AG04449 (cell line): ENCODE measurements at regions not wholly inside any gene's neighbourhood (a gene's known extent, or its start where the extent isn't known, plus 50 kb on each side); places are given as distances from the start of the nearest gene placed in this dataset.

Experiments
- CTCF ChIA-PET: fragments of 350-600 bp; formaldehyde crosslinking; extraction: SDS; loops from one replicate; lab custom pipeline; 2021; ENCODE audit warnings: antibody characterized with exemption; lab: Yijun Ruan, JAX
- POLR2A ChIA-PET: fragments of 400-600, 350-600 bp; formaldehyde crosslinking; extraction: SDS; loops from one replicate; lab custom pipeline; 2020; ENCODE audit warnings: antibody characterized with exemption, inconsistent platforms; lab: Yijun Ruan, JAX
- DNase-seq: peaks from one replicate; pipeline ENCODE4 v3.0.0-alpha.2; 2010; ENCODE audit warnings: low read depth, low spot score
- H3K4me3 ChIP-seq: 2 replicates; pipeline ENCODE4 v1.5.1; 2011; ENCODE audit warnings: low read depth, mild to moderate bottlenecking, control low read depth, low read length
- TF ChIP-seq, protein P1 (sequence below): IDR thresholded peaks from one replicate; pipeline ENCODE4 v1.5.1; 2011; ENCODE audit warnings: mild to moderate bottlenecking, moderate library complexity, low read length, control low read depth, inconsistent platforms; ENCODE audit not compliant: insufficient read depth; ENCODE audit errors: missing control alignments

DNA sequence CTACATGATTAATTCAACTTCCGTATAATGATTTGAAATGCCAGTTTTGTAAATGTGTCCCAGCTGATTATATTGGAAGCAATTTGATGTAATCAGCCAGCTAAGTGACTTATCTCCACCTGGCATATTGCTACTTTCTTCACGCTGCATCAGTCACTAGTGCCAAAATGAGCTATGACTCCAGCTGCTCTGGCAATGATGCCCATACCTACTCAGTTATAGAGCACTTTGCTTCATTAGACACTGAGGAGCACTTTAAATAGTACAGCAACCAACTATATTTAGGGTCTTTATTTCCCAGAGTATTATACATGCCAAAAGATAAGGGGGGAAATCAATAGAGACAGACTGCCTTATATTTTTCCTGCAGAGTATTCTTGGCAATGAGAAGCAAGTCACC, 67.9 kb upstream of the LIN7A start:
- no peak for DNase-seq
- CTCF ChIA-PET = no interaction called here
- H3K4me3 ChIP-seq = no peak overlapping the region
- TF ChIP-seq, protein P1, sequence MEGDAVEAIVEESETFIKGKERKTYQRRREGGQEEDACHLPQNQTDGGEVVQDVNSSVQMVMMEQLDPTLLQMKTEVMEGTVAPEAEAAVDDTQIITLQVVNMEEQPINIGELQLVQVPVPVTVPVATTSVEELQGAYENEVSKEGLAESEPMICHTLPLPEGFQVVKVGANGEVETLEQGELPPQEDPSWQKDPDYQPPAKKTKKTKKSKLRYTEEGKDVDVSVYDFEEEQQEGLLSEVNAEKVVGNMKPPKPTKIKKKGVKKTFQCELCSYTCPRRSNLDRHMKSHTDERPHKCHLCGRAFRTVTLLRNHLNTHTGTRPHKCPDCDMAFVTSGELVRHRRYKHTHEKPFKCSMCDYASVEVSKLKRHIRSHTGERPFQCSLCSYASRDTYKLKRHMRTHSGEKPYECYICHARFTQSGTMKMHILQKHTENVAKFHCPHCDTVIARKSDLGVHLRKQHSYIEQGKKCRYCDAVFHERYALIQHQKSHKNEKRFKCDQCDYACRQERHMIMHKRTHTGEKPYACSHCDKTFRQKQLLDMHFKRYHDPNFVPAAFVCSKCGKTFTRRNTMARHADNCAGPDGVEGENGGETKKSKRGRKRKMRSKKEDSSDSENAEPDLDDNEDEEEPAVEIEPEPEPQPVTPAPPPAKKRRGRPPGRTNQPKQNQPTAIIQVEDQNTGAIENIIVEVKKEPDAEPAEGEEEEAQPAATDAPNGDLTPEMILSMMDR = no peak
- POLR2A ChIA-PET = no interaction called here

DNA sequence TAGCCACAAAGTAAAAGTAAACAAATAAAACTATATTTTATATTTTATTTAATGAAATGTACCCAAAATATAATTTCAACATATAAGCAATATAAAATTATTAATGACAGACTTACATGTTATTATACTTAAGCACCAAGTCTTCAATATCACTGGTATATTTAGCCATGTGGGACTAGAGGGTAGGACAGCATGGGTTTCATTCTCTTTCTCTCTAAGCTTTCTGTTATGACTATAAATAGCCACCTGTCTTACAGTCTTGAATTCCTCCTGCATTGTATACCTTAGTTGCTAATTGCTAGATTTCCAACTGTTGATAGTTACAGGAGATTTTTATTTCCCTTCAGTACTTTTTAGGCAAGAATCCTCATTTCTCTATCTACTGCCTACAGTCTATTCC, 63.1 kb upstream of the LIN7A start:
- ChIA-PET POLR2A (no interaction called here), CTCF (no interaction called here)
- no peak overlapping the region for H3K4me3 ChIP-seq
- TF ChIP-seq, protein P1 = no peak
- no peak for DNase-seq

DNA sequence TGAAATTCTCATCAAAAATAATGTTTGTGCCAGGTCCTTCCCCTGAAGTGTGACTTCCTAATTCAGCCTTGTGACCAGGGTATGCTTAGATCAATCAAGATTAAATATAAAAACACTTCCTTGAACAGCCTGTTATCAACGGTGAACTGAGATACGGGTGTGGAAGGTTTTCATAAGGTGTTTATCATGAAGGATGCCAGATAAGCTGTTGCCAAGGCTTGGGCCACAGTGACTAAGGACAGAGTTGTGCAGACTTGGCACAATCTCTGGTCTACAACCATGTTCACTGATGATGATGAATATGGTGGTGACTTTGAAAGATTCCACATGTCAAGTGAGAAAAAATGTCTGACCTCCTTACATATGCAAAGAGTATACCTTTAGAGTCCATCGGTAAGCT, 51.3 kb upstream of the LIN7A start:
- POLR2A ChIA-PET = no interaction called here
- CTCF ChIA-PET = no interaction called here
- no peak overlapping the region for H3K4me3 ChIP-seq
- no peak for DNase-seq
- TF ChIP-seq, protein P1 = no peak
